ENCODE measurements at regions not wholly inside any gene's neighbourhood (a gene's known extent, or its start where the extent isn't known, plus 50 kb on each side); places are given as distances from the start of the nearest gene placed in this dataset.
"Not testable (repeated sequence)": the region's sequence is repeated elsewhere in the genome, so short reads cannot be mapped to it uniquely, and the experiment has no call there.

DNA sequence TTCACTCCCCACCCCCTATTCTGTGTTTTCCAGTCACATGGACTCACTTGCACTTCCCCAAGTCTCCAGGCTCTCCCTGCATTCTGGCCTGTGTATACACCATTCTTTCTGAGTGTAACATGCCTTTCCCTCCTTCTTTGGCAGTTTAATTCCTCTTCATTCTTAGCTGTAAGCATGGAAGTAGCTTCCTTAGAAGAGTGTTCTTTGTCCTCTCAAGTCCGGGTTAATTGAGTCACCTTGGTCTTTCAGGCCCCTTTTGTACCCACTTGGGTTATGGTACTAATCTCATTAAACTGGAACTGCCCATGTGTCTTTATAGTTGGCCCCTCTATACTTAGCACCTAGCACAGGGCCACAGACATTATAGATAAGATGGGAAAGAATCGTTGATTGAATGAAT lies 525.3 kb upstream of the ADGRL4 start:
- Mint-ChIP-seq H3K4me1 (no peaks in the 10 kb centered on the region), H3K27me3 (no peaks in the 10 kb centered on the region), H3K9me3 (peaks cover 0 to 3% (median 0%) of the 10 kb centered on the region in 7 donors), H3K27ac (peak overlapping the region in 1 of 6 donors; percentile 65), H3K36me3 (no peaks in the 10 kb centered on the region), H3K4me3 (no peak overlapping the region)
- no peak for DNase-seq
- no peak for ATAC-seq (ENCODE audit: low read depth in 2 of 2)

DNA sequence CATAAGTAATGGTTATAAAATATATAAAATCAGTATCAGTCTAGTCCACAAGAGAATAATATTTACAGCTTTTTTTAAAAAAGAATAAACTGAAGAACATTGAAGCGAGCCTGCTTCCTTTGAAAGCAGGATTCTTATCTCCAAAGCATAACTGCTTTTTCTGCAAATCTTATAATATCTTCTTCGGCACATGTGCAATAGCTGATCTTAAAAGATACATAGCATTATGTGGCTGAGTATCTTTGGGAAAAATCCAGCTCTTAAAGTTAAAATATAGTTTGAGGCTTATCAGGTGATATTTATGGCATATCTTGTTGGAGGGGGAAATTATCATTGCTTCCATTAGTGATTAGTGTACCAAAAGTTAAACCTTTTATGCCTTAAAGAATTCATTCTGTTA lies 523.9 kb upstream of the ADGRL4 start:
- no peaks in the 10 kb centered on the region for H3K4me1 Mint-ChIP-seq

GRCh38 chr1:79530055-79530454 lies 523.5 kb upstream of the ADGRL4 start:
- ATAC-seq (ENCODE audit: low read depth in 2 of 2): no peak

More for the DNA sequence above, 523.9 kb upstream of the ADGRL4 start:
- Mint-ChIP-seq H3K9me3 (peaks cover 0 to 3% (median 0%) of the 10 kb centered on the region in 7 donors), H3K27me3 (no peaks in the 10 kb centered on the region), H3K4me3 (no peak overlapping the region), H3K36me3 (no peaks in the 10 kb centered on the region), H3K27ac (no peak overlapping the region)
- ATAC-seq (ENCODE audit: low read depth in 2 of 2): no peak
- DNase-seq: no peak

DNA sequence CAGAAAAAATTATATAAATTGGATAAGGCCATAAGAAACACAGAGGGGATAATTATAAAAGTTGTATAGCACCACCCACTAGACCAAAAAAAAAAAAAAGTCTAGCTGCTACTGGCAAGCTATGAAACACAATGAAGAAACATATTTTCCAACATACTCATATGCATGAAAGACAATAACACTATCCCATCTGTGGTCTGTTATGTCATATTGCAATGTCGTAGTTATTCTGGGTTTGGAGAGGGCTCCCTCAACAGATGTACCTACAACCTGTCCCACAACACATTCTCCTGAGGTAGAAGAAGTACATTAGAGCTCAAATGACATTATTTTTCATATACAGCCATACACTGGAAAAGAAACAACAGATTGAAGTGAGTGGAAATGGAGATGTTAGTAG lies 517.6 kb upstream of the ADGRL4 start:
- Mint-ChIP-seq H3K9me3 (peaks cover 0 to 8% (median 4%) of the 10 kb centered on the region in 7 donors), H3K27me3 (no peaks in the 10 kb centered on the region)
- no peak for ATAC-seq (ENCODE audit: low read depth in 2 of 2)

More at GRCh38 chr1:79530055-79530454, 523.5 kb upstream of the ADGRL4 start:
- Mint-ChIP-seq H3K36me3 (no peaks in the 10 kb centered on the region), H3K27ac (no peak overlapping the region), H3K4me3 (no peak overlapping the region), H3K27me3 (no peaks in the 10 kb centered on the region), H3K4me1 (no peaks in the 10 kb centered on the region), H3K9me3 (peaks cover 0 to 3% (median 0%) of the 10 kb centered on the region in 7 donors)
- DNase-seq: no peak

GRCh38 chr1:79519084-79519760 lies 512.7 kb upstream of the ADGRL4 start:
- Mint-ChIP-seq H3K9me3 (peaks cover 0 to 7% (median 4%) of the 10 kb centered on the region in 7 donors), H3K36me3 (no peaks in the 10 kb centered on the region), H3K27me3 (no peaks in the 10 kb centered on the region), H3K4me3 (no peak overlapping the region), H3K4me1 (no peaks in the 10 kb centered on the region), H3K27ac (no peak overlapping the region)
- ATAC-seq (ENCODE audit: low read depth in 2 of 2) (no peak), DNase-seq (no peak)

More for the DNA sequence above, 517.6 kb upstream of the ADGRL4 start:
- Mint-ChIP-seq H3K4me3 (no peak overlapping the region), H3K4me1 (no peaks in the 10 kb centered on the region), H3K27ac (no peak overlapping the region), H3K36me3 (no peaks in the 10 kb centered on the region)
- DNase-seq: no peak

- DNase-seq: no peak
- Mint-ChIP-seq H3K4me1 (no peaks in the 10 kb centered on the region), H3K4me3 (no peak overlapping the region), H3K36me3 (no peaks in the 10 kb centered on the region), H3K27me3 (no peaks in the 10 kb centered on the region), H3K9me3 (peaks cover 0 to 7% (median 4%) of the 10 kb centered on the region in 7 donors), H3K27ac (no peak overlapping the region)
- ATAC-seq (ENCODE audit: low read depth in 2 of 2): no peak
Observed at GRCh38 chr1:79517470-79518224, 511.1 kb upstream of the ADGRL4 start.

DNA sequence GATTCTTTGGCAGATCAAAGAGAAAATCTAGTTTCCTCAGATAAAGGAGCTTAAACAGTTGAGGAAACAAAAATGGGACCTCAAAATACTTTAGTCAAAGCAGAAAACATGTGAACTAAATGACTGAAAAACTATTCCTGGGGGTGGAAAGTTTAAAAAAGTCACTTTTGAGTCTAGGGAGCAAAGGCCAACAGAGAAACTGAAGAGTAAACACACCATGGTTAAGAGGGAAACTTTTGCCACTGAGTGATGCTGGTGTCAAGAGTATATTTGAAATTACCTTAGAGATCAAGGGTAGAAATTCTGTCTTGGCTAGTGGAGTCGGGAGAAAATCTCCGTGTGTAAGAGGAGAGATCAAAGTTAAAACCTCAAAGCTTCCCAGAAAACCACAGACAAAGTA lies 501.2 kb upstream of the ADGRL4 start:
- Mint-ChIP-seq H3K36me3 (no peaks in the 10 kb centered on the region), H3K27me3 (no peaks in the 10 kb centered on the region), H3K4me3 (no peak overlapping the region), H3K4me1 (no peaks in the 10 kb centered on the region), H3K9me3 (peaks cover 0 to 3% (median 0%) of the 10 kb centered on the region in 7 donors), H3K27ac (no peak overlapping the region)
- ATAC-seq (ENCODE audit: low read depth in 2 of 2) (no peak), DNase-seq (no peak)

DNA sequence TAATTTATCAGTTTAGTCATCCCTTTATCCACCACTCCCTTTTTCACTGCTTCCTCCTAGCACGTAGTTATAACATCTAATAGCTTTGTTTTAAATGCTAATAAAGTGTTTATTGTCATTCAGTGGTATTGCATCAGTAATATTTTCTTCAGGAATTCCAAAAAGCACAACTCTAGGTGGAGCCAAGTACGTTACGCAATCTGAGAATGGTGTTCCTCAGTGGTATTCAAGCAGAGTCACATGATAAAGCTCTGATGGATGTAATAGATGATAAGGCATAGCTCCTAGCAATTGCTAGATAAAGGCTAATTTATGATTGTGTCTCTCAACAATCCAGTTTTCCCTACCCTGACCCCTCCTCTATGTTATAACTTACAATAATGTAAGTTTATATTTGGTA lies 494.6 kb upstream of the ADGRL4 start:
- Mint-ChIP-seq H3K27me3 (no peaks in the 10 kb centered on the region), H3K36me3 (no peaks in the 10 kb centered on the region), H3K9me3 (peaks cover 0 to 2% (median 0%) of the 10 kb centered on the region in 7 donors), H3K4me3 (no peak overlapping the region), H3K4me1 (no peaks in the 10 kb centered on the region), H3K27ac (no peak overlapping the region)
- no peak for DNase-seq
- ATAC-seq (ENCODE audit: low read depth in 2 of 2): no peak

DNA sequence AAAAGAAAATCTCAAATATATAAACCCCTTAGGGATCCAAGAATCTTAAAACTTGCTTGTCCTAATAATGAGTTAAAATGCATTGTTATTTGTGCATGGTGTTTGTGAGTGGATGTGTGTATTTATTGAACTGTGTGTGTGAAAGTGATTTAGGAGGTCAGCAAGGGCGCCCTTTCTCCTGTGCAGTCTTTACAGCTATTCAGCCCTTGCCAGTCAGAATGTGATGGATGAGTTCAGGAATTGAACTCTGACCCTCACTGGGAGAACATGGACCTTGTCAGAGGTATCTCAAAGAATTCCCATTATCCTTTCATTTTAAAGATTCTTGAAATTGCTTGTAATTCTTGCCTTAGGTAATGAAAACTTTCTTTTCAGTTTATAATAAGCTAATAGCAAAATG lies 493.0 kb upstream of the ADGRL4 start:
- Mint-ChIP-seq H3K36me3 (no peaks in the 10 kb centered on the region), H3K27me3 (no peaks in the 10 kb centered on the region), H3K4me3 (no peak overlapping the region), H3K27ac (no peak overlapping the region), H3K9me3 (no peaks in the 10 kb centered on the region), H3K4me1 (no peaks in the 10 kb centered on the region)
- no peak for DNase-seq
- no peak for ATAC-seq (ENCODE audit: low read depth in 2 of 2)

GRCh38 chr1:79497193-79497773 lies 490.8 kb upstream of the ADGRL4 start:
- no peak for DNase-seq
- Mint-ChIP-seq H3K36me3 (no peaks in the 10 kb centered on the region), H3K27ac (no peak overlapping the region), H3K9me3 (no peaks in the 10 kb centered on the region), H3K27me3 (no peaks in the 10 kb centered on the region), H3K4me1 (no peaks in the 10 kb centered on the region), H3K4me3 (no peak overlapping the region)
- ATAC-seq (ENCODE audit: low read depth in 2 of 2): no peak

GRCh38 chr1:79496129-79496528 lies 489.6 kb upstream of the ADGRL4 start:
- DNase-seq (no peak), ATAC-seq (ENCODE audit: low read depth in 2 of 2) (no peak)
- no peak overlapping the region for H3K4me3 Mint-ChIP-seq
- peaks cover 0 to 3% (median 0%) of the 10 kb centered on the region in 7 donors for H3K9me3 Mint-ChIP-seq
- H3K27me3 Mint-ChIP-seq: no peaks in the 10 kb centered on the region
- no peak overlapping the region for H3K27ac Mint-ChIP-seq
- H3K4me1 Mint-ChIP-seq: no peaks in the 10 kb centered on the region
- no peaks in the 10 kb centered on the region for H3K36me3 Mint-ChIP-seq

- not testable (repeated sequence) for H3K4me1 Mint-ChIP-seq; H3K27ac Mint-ChIP-seq; H3K36me3 Mint-ChIP-seq; DNase-seq; H3K27me3 Mint-ChIP-seq; ATAC-seq (ENCODE audit: low read depth in 2 of 2); H3K4me3 Mint-ChIP-seq
- peaks cover 0 to 10% (median 0%) of the 10 kb centered on the region in 7 donors for H3K9me3 Mint-ChIP-seq
Observed at GRCh38 chr1:79493702-79494101, 487.2 kb upstream of the ADGRL4 start.

DNA sequence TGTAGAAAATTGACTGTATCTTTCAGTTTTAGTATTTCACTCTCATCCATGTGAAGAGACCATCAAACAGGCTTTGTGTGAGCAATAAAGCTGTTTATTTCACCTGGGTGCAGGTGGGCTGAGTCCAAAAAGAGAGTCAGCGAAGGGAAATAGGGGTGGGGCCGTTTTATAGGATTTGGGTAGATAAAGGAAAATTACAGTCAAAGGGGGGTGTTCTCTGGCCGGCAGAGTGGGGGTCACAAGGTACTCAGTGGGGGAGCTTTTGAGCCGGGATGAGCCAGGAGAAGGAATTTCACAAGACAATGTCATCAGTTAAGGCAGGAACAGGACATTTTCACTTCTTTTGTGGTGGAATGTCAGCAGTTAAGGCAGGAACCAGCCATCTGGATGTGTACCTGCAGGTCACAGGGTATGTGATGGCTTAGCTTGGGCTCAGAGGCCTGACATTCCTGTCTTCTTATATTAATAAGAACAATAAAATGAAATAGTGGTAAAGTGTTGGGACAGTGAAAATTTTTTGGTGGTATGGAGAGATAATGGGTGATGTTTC lies 482.1 kb upstream of the ADGRL4 start:
- H3K27me3 Mint-ChIP-seq; H3K4me3 Mint-ChIP-seq; DNase-seq; H3K27ac Mint-ChIP-seq; ATAC-seq (ENCODE audit: low read depth in 2 of 2); H3K36me3 Mint-ChIP-seq; H3K4me1 Mint-ChIP-seq: not testable (repeated sequence)
- peaks cover 0 to 10% (median 0%) of the 10 kb centered on the region in 7 donors for H3K9me3 Mint-ChIP-seq
